Stomach (tissue), 8 donors: ENCODE measurements at regions not wholly inside any gene's neighbourhood (a gene's known extent, or its start where the extent isn't known, plus 50 kb on each side); places are given as distances from the start of the nearest gene placed in this dataset.

Experiments used
- DNase-seq, 2 donors: peaks; one replicate each; pipeline versions ENCODE4 v3.0.0 to v3.0.0-alpha.2; 2013 to 2019
- H3K27ac ChIP-seq, 5 donors: fragments of 200-600 bp in 4 of 5; sonication (generic) in 4 of 5; one replicate each; pipeline ENCODE4 v1.5.1; 2013 to 2019; ENCODE audit warnings: mild to moderate bottlenecking in 1 of 5, moderate library complexity in 1 of 5
- H3K27me3 ChIP-seq, 3 donors: fragments of 200-600 bp; sonication (generic); one replicate each; pipeline ENCODE4 v1.5.1; 2017 to 2019; ENCODE audit warnings: mixed run types in 1 of 3
- H3K36me3 ChIP-seq, 4 donors: fragments of 200-600 bp; sonication (generic); 1 replicate in 3 of 4; 2 replicates in 1 of 4; pipeline ENCODE4 v1.5.1; 2016 to 2019
- H3K4me1 ChIP-seq, 4 donors: fragments of 200-600 bp; sonication (generic); one replicate each; pipeline ENCODE4 v1.5.1; 2016 to 2019
- H3K4me3 ChIP-seq, 4 donors: fragments of 200-600 bp; sonication (generic) in 3 of 4; one replicate each; pipeline ENCODE4 v1.5.1; 2016 to 2019; ENCODE audit warnings: mild to moderate bottlenecking in 1 of 4
- H3K9me3 ChIP-seq, 4 donors: fragments of 200-600 bp; sonication (generic); one replicate each; pipeline ENCODE4 v1.5.1; 2016 to 2019
- CTCF ChIP-seq, 7 experiments: fragments of 450-650 bp in 4 of 7; fragments of 200-600 bp in 3 of 7; sonication (generic) in 3 of 7; IDR thresholded peaks; one replicate each; pipeline ENCODE4 v1.5.1; 2016 to 2019; ENCODE audit warnings: antibody characterized with exemption in 7 of 7, control low read depth in 2 of 7, mild to moderate bottlenecking in 1 of 7
- EP300 ChIP-seq: sonication (generic); formaldehyde crosslinking; IDR thresholded peaks from one replicate; pipeline ENCODE4 v1.6.1; 2017; ENCODE audit warnings: antibody characterized with exemption
- POLR2A ChIP-seq, 4 donors: fragments of 450-650 bp; IDR thresholded peaks; one replicate each; pipeline ENCODE4 v1.6.1; 2016; ENCODE audit warnings: antibody characterized with exemption in 4 of 4, control low read depth in 2 of 4, mild to moderate bottlenecking in 1 of 4, moderate library complexity in 1 of 4
- POLR2AphosphoS5 ChIP-seq, 3 donors: sonication (generic); formaldehyde crosslinking; IDR thresholded peaks; one replicate each; pipeline ENCODE4 v1.6.1; 2016; ENCODE audit warnings: antibody characterized with exemption in 3 of 3
- WGBS, 5 donors: extraction: QIAGEN DNeasy Blood & Tissue Kit in 3 of 5; methylation state at CpG; one replicate each; pipeline versions ENCODE4 v1.1.5 to v1.1.7; 2013 to 2018; 5-methylcytosine and 5-hydroxymethylcytosine counted together
- intact Hi-C: fragments of 100-400 bp; cut with DNase I; formaldehyde crosslinking; loops from one replicate; pipeline ENCODE4 v1.15.1; 2023; ENCODE audit warnings: low total_unique reads
- donor health status: healthy with polysubstance abuse.
- donor health status: Bipolar disorder and iron deficiency.
- donor health status: healthy.

GRCh38 chr5:167528651-167529050 lies 762.8 kb upstream of the WWC1 start:
- Histone ChIP-seq H3K36me3 (no peaks in the 10 kb centered on the region), H3K4me1 (no peaks in the 10 kb centered on the region), H3K4me3 (no peak overlapping the region), H3K9me3 (no peaks in the 10 kb centered on the region), H3K27me3 (no peaks in the 10 kb centered on the region), H3K27ac (no peak overlapping the region)
- TF ChIP-seq EP300 (no peak), CTCF (IDR thresholded peaks at IDR 0.05) (no peak), POLR2AphosphoS5 (IDR thresholded peaks at IDR 0.05) (no peak), POLR2A (IDR thresholded peaks at IDR 0.05) (no peak)
- WGBS, 5 donors: 73 to 82% (median 76%) methylated on average over 6 of the region's 6 CpGs
- intact Hi-C loops: no loop called here
- no peak for DNase-seq

- H3K9me3 ChIP-seq: peaks cover 0 to 5% (median 0%) of the 10 kb centered on the region in 4 donors
- WGBS, 5 donors: 51 to 67% (median 57%) methylated on average over 13 of the region's 13 CpGs
- no peaks in the 10 kb centered on the region for H3K4me1 ChIP-seq
- TF ChIP-seq POLR2A (IDR thresholded peaks at IDR 0.05) (no peak), EP300 (no peak), CTCF (IDR thresholded peaks at IDR 0.05) (no peak), POLR2AphosphoS5 (IDR thresholded peaks at IDR 0.05) (no peak)
- H3K4me3 ChIP-seq: no peak overlapping the region
- H3K36me3 ChIP-seq: no peaks in the 10 kb centered on the region
- no peak overlapping the region for H3K27ac ChIP-seq
- intact Hi-C loops: no loop called here
- DNase-seq: peak in 1 of 2 donors; percentile 10
- no peaks in the 10 kb centered on the region for H3K27me3 ChIP-seq
These were observed 760.9 kb upstream of the WWC1 start for GRCh38 chr5:167530548-167530947.

GRCh38 chr5:167533814-167534795 lies 757.3 kb upstream of the WWC1 start:
- Histone ChIP-seq H3K9me3 (peaks cover 0 to 9% (median 0%) of the 10 kb centered on the region in 4 donors), H3K4me1 (no peaks in the 10 kb centered on the region), H3K4me3 (no peak overlapping the region), H3K36me3 (no peaks in the 10 kb centered on the region), H3K27ac (no peak overlapping the region), H3K27me3 (no peaks in the 10 kb centered on the region)
- no peak for DNase-seq
- WGBS, 5 donors: 78 to 85% (median 80%) methylated on average over 11 of the region's 11 CpGs
- no peak for TF ChIP-seq POLR2AphosphoS5 (IDR thresholded peaks at IDR 0.05)
- TF ChIP-seq CTCF (IDR thresholded peaks at IDR 0.05): no peak
- no peak for TF ChIP-seq EP300
- no peak for TF ChIP-seq POLR2A (IDR thresholded peaks at IDR 0.05)
- intact Hi-C loops: no loop called here

- Histone ChIP-seq H3K4me3 (no peak overlapping the region), H3K27ac (no peak overlapping the region), H3K9me3 (peaks cover 0 to 9% (median 0%) of the 10 kb centered on the region in 4 donors), H3K4me1 (no peaks in the 10 kb centered on the region), H3K27me3 (no peaks in the 10 kb centered on the region), H3K36me3 (no peaks in the 10 kb centered on the region)
- intact Hi-C loops: no loop called here
- TF ChIP-seq CTCF (IDR thresholded peaks at IDR 0.05) (no peak), POLR2AphosphoS5 (IDR thresholded peaks at IDR 0.05) (no peak), POLR2A (IDR thresholded peaks at IDR 0.05) (no peak), EP300 (no peak)
- DNase-seq: no peak
- WGBS, 5 donors: 79 to 87% (median 84%) methylated on average over 5 of the region's 5 CpGs
These were observed 751.7 kb upstream of the WWC1 start for GRCh38 chr5:167539747-167540146.
